ENCODE measurements at regions not wholly inside any gene's neighbourhood (a gene's known extent, or its start where the extent isn't known, plus 50 kb on each side); places are given as distances from the start of the nearest gene placed in this dataset.
"Not testable (repeated sequence)": the region's sequence is repeated elsewhere in the genome, so short reads cannot be mapped to it uniquely, and the experiment has no call there.

DNA sequence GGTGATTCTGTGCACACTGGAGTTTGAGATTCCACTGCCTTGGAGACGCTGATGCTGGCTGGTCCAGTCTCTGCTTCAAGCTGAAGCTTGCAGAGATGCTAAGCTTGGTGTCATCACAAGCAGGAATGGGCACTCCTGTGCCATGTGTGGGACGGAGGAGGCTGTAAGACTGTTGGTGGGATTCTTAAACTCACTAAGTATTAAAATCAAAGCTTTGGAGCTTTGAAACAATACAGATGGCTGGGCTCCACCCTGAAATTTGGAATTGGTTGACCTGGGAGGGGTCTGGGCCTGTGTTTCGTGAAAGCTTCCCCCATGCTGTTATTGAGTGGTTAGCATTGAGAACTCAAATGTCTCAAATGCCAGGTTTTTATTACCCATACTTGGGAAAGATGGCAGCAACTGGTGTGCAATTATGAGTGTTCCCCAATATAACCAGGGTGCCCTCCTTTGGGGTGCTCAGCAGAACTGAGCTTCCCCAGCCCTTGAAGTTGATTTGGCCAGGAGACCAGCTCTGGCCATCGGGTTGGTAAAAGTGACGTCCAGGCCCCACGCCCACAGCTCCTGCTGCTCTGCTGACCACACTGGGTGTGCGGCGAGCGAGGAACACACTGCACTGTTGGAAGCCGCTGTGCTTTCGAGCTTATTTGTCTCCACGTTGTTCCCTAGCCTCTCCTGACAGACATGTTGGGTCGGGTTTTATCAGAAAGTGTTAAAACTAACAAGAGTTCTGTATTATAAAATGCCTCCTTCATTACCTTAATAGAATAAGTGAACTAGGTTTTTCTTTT, 377.7 kb downstream of the GLRX3 start:
- Histone ChIP-seq H3K27me3 (ENCODE audit: insufficient read depth, low read length) (no peaks in the 10 kb centered on the region), H3K9me3 (ENCODE audit: insufficient read depth, low read depth, low read length) (no peaks in the 10 kb centered on the region), H3K4me3 (ENCODE audit: low read length) (no peak overlapping the region), H3K4me1 (ENCODE audit: insufficient read depth, low read length) (no peaks in the 10 kb centered on the region), H3K36me3 (ENCODE audit: insufficient read depth, low read depth, low read length) (no peaks in the 10 kb centered on the region), H3K9ac (ENCODE audit: low read depth, low read length) (no peak overlapping the region), H3K27ac (ENCODE audit: low read length) (no peak overlapping the region)

DNA sequence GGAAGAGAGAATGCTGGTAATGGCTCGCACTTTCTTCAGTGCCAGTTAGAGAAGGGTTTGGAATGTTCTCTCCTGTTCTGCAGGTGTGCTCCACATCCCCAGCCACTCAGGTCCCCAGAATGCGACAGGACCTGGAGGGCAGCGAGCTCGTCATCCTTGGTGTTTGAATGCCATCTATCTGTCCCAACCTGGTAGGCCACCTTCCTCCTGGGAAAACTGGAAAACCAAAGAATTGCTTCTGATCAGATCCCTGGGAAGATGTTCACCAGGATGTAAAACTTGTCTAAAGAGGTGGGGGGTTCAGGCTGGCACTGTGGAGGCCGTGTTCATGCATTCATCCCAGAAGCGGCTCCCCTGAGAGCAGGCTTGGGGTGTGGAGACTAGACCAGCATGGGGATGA, 379.5 kb downstream of the GLRX3 start:
- H3K4me3 ChIP-seq (ENCODE audit: low read length) = no peak overlapping the region
- no peaks in the 10 kb centered on the region for H3K4me1 ChIP-seq (ENCODE audit: insufficient read depth, low read length)
- no peak overlapping the region for H3K9ac ChIP-seq (ENCODE audit: low read depth, low read length)
- no peaks in the 10 kb centered on the region for H3K27me3 ChIP-seq (ENCODE audit: insufficient read depth, low read length)
- no peaks in the 10 kb centered on the region for H3K36me3 ChIP-seq (ENCODE audit: insufficient read depth, low read depth, low read length)
- H3K9me3 ChIP-seq (ENCODE audit: insufficient read depth, low read depth, low read length) = no peaks in the 10 kb centered on the region
- no peak overlapping the region for H3K27ac ChIP-seq (ENCODE audit: low read length)

DNA sequence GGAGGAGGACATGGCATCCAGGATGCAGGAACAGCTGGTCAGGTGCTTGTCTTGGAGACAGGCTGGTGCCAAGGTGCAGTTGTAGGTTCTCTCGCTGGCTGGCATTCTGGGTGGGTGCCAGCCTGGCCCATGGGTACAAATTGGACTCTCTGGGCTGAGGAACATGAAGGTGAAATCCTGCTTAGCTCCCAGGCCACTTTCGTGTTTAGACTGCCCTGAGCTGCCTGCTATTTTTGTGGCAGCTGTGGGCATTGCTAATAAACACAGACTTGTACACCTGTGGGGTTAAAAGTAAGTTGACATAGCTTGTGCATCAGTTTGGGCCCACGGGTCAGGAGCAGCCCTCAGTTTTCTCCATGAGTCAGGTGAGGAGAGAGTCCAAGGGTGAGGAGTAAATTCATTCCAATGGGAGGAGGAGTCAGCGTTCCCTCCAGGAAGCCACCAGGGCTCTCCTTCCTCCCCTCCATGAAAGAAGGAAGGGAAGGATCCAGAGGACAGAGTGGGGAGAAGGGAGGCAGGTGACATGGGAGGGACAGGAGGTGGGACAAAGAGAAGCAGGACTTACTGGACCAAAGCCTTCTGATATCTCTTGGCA, 380.0 kb downstream of the GLRX3 start:
- H3K4me1 ChIP-seq (ENCODE audit: insufficient read depth, low read length) = no peaks in the 10 kb centered on the region
- no peaks in the 10 kb centered on the region for H3K36me3 ChIP-seq (ENCODE audit: insufficient read depth, low read depth, low read length)
- H3K9ac ChIP-seq (ENCODE audit: low read depth, low read length) = no peak overlapping the region
- no peak overlapping the region for H3K4me3 ChIP-seq (ENCODE audit: low read length)
- no peaks in the 10 kb centered on the region for H3K9me3 ChIP-seq (ENCODE audit: insufficient read depth, low read depth, low read length)
- H3K27me3 ChIP-seq (ENCODE audit: insufficient read depth, low read length) = no peaks in the 10 kb centered on the region
- H3K27ac ChIP-seq (ENCODE audit: low read length) = no peak overlapping the region

DNA sequence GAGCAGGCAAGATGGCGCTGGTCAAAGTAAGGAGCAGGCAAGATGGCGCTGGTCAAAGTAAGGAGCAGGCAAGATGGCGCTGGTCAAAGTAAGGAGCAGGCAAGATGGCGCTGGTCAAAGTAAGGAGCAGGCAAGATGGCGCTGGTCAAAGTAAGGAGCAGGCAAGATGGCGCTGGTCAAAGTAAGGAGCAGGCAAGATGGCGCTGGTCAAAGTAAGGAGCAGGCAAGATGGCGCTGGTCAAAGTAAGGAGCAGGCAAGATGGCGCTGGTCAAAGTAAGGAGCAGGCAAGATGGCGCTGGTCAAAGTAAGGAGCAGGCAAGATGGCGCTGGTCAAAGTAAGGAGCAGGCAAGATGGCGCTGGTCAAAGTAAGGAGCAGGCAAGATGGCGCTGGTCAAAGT, 382.7 kb downstream of the GLRX3 start:
- not testable (repeated sequence) for H3K36me3 ChIP-seq (ENCODE audit: insufficient read depth, low read depth, low read length); H3K9ac ChIP-seq (ENCODE audit: low read depth, low read length); H3K9me3 ChIP-seq (ENCODE audit: insufficient read depth, low read depth, low read length); H3K27ac ChIP-seq (ENCODE audit: low read length); H3K4me3 ChIP-seq (ENCODE audit: low read length); H3K27me3 ChIP-seq (ENCODE audit: insufficient read depth, low read length); H3K4me1 ChIP-seq (ENCODE audit: insufficient read depth, low read length)

DNA sequence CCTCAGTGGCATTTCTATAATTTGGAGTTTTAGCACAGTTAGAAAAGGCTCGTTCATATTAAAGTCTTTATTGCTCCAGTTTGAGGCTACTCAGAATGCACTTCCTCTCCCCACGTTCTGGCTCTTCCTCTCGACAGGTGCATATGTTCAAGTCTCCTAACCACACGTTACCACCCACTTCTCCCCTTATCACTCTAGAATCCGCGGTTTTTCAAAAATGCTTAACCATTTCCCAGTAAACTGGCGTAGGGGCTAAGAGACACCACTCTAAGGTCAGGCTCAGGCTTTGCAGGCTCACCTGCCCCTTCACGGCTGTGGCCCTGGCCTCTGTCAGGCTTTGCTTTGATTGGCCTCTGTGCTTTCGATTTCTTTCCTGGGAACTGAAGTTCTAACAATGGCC, 383.6 kb downstream of the GLRX3 start:
- no peaks in the 10 kb centered on the region for H3K4me1 ChIP-seq (ENCODE audit: insufficient read depth, low read length)
- no peak overlapping the region for H3K27ac ChIP-seq (ENCODE audit: low read length)

DNA sequence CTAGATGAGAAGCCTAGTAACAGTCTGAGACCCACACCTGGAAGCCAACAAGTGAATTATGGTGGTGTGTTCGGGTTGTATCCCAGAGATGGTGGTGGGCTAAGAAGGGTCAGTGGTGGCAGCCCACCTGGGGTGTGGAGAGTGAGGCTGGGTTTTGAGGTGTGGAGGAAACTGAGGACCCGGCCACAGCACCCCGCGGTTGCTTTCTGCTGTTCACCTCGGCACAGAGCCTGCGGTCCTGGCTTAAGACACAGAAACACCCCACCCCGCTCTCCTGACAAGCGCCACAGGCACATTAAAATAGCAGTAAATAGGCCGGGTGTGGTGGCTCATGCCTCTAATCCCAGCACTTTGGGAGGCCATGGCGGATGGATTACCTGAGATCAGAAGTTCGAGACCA, 395.1 kb downstream of the GLRX3 start:
- no peaks in the 10 kb centered on the region for H3K9me3 ChIP-seq (ENCODE audit: insufficient read depth, low read depth, low read length)
- no peak overlapping the region for H3K4me3 ChIP-seq (ENCODE audit: low read length)
- H3K27ac ChIP-seq (ENCODE audit: low read length) = no peak overlapping the region
- H3K27me3 ChIP-seq (ENCODE audit: insufficient read depth, low read length) = no peaks in the 10 kb centered on the region
- H3K4me1 ChIP-seq (ENCODE audit: insufficient read depth, low read length) = no peaks in the 10 kb centered on the region
- no peaks in the 10 kb centered on the region for H3K36me3 ChIP-seq (ENCODE audit: insufficient read depth, low read depth, low read length)
- H3K9ac ChIP-seq (ENCODE audit: low read depth, low read length) = no peak overlapping the region

More for the DNA sequence above, 383.6 kb downstream of the GLRX3 start:
- no peak overlapping the region for H3K4me3 ChIP-seq (ENCODE audit: low read length)
- no peaks in the 10 kb centered on the region for H3K36me3 ChIP-seq (ENCODE audit: insufficient read depth, low read depth, low read length)
- no peaks in the 10 kb centered on the region for H3K9me3 ChIP-seq (ENCODE audit: insufficient read depth, low read depth, low read length)
- H3K27me3 ChIP-seq (ENCODE audit: insufficient read depth, low read length) = no peaks in the 10 kb centered on the region
- H3K9ac ChIP-seq (ENCODE audit: low read depth, low read length) = no peak overlapping the region

DNA sequence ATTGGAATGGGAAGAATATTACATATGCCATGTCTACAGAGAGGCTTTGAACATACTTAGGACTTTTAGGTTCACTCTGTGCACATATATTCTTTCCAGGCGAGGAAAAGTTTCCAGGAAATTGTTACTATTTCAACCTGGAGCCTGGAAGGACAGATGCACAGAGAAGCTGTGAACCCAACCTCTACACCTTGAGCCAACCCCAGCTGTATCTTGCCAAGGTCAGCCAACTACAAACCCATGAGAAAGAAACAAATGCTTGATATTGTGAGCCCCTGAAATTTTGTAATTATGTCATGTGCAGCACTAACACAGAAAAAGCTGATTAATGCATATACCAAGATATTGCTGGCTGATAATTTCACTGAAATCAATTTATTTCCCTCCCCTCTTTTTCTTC, 404.9 kb downstream of the GLRX3 start:
- Histone ChIP-seq H3K36me3 (ENCODE audit: insufficient read depth, low read depth, low read length) (no peaks in the 10 kb centered on the region), H3K27me3 (ENCODE audit: insufficient read depth, low read length) (no peaks in the 10 kb centered on the region), H3K4me1 (ENCODE audit: insufficient read depth, low read length) (peaks cover 3% of the 10 kb centered on the region; the same call in 1 of the 2 replicates), H3K4me3 (ENCODE audit: low read length) (no peak overlapping the region), H3K9ac (ENCODE audit: low read depth, low read length) (no peak overlapping the region), H3K27ac (ENCODE audit: low read length) (no peak overlapping the region), H3K9me3 (ENCODE audit: insufficient read depth, low read depth, low read length) (no peaks in the 10 kb centered on the region)

DNA sequence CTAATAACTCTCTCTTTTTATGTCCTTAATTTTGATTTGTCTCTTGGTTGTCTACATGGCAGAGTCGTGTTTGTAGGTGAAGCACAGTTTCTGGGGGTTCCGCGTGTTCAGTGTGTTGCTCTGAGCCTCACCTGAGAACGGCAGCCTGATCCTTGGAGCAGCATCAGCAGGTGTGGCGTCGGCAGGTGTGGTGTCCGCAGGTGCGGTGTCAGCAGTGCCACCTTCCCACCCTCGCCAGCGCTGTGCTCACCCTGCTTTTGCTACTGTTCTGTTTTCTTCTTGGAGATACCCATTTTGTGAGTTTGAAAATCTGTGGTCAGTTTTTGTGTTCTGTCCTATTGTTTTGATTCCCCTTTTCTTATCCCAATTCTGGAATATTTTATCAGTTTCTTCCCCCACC, 406.6 kb downstream of the GLRX3 start:
- peaks cover 3% of the 10 kb centered on the region; the same call in 1 of the 2 replicates for H3K4me1 ChIP-seq (ENCODE audit: insufficient read depth, low read length)
- no peaks in the 10 kb centered on the region for H3K9me3 ChIP-seq (ENCODE audit: insufficient read depth, low read depth, low read length)
- H3K27ac ChIP-seq (ENCODE audit: low read length) = no peak overlapping the region
- no peaks in the 10 kb centered on the region for H3K36me3 ChIP-seq (ENCODE audit: insufficient read depth, low read depth, low read length)
- H3K4me3 ChIP-seq (ENCODE audit: low read length) = no peak overlapping the region
- H3K9ac ChIP-seq (ENCODE audit: low read depth, low read length) = no peak overlapping the region
- no peaks in the 10 kb centered on the region for H3K27me3 ChIP-seq (ENCODE audit: insufficient read depth, low read length)

DNA sequence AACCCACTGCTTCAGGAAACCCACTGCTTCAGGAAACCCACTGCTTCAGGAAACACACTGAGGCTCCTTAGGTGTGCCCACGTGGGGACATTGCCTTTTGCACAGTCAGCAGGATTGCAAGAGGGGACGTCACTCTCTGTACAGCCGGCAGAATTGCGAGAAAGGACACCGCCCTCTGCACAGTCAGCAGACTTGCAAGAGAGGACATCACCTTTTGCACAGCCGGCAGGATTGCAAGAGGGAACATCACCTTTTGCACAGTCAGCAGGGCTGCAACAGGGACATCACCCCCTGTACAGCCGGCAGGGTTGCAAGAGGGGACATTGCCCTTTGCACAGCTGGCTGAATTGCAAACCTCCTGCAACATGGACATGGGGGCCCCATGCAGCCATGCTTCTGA, 407.6 kb downstream of the GLRX3 start:
- H3K4me1 ChIP-seq (ENCODE audit: insufficient read depth, low read length) = peaks cover 3% of the 10 kb centered on the region; the same call in 1 of the 2 replicates
- no peaks in the 10 kb centered on the region for H3K36me3 ChIP-seq (ENCODE audit: insufficient read depth, low read depth, low read length)
- H3K4me3 ChIP-seq (ENCODE audit: low read length) = no peak overlapping the region
- no peaks in the 10 kb centered on the region for H3K9me3 ChIP-seq (ENCODE audit: insufficient read depth, low read depth, low read length)
- H3K27ac ChIP-seq (ENCODE audit: low read length) = no peak overlapping the region
- H3K9ac ChIP-seq (ENCODE audit: low read depth, low read length) = no peak overlapping the region
- H3K27me3 ChIP-seq (ENCODE audit: insufficient read depth, low read length) = no peaks in the 10 kb centered on the region

DNA sequence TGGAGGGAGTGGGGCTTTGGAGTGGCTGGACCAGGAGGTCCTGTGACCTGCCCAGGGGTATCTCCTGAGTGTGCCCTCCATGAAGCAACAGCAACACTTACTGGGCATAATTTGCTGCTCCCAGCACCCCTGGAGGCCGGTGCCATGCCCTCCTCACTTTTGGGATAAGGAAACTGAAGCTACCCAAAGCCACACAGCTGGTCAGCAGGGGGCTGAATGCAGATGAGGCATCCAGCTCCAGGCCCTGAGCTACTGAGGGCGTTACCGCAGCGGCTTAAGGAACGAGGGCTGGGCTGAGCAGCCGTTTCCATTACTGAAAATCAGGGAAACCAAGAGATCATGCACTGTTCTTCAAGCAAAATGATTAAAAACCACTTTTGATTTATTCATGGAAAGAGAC, 408.9 kb downstream of the GLRX3 start:
- peaks cover 3% of the 10 kb centered on the region; the same call in 1 of the 2 replicates for H3K4me1 ChIP-seq (ENCODE audit: insufficient read depth, low read length)
- H3K9ac ChIP-seq (ENCODE audit: low read depth, low read length) = no peak overlapping the region
- H3K4me3 ChIP-seq (ENCODE audit: low read length) = no peak overlapping the region
- no peak overlapping the region for H3K27ac ChIP-seq (ENCODE audit: low read length)
- no peaks in the 10 kb centered on the region for H3K9me3 ChIP-seq (ENCODE audit: insufficient read depth, low read depth, low read length)
- no peaks in the 10 kb centered on the region for H3K27me3 ChIP-seq (ENCODE audit: insufficient read depth, low read length)
- H3K36me3 ChIP-seq (ENCODE audit: insufficient read depth, low read depth, low read length) = no peaks in the 10 kb centered on the region

DNA sequence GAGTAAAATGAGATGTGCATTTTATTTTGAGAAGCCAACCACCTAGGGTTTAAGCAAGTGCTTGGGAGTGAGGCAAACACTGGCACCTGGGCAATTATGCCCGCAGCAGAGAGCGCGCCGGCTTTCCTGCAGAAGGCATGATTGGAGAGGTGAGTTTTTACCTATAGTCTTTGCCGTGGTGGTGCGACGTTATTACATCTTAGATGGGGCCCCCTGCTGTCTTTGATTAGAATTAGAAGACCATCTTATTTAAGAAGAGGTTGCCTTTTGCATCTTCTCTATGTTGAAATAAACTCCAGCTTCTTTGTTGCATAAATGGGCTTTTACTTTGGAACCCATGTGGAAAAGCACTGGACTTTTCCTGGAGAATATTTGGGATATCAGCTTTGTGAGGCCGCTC, 409.5 kb downstream of the GLRX3 start:
- no peaks in the 10 kb centered on the region for H3K36me3 ChIP-seq (ENCODE audit: insufficient read depth, low read depth, low read length)
- no peaks in the 10 kb centered on the region for H3K9me3 ChIP-seq (ENCODE audit: insufficient read depth, low read depth, low read length)
- no peak overlapping the region for H3K27ac ChIP-seq (ENCODE audit: low read length)
- peaks cover 3% of the 10 kb centered on the region; the same call in 1 of the 2 replicates for H3K4me1 ChIP-seq (ENCODE audit: insufficient read depth, low read length)
- H3K27me3 ChIP-seq (ENCODE audit: insufficient read depth, low read length) = no peaks in the 10 kb centered on the region
- H3K4me3 ChIP-seq (ENCODE audit: low read length) = no peak overlapping the region
- H3K9ac ChIP-seq (ENCODE audit: low read depth, low read length) = no peak overlapping the region

DNA sequence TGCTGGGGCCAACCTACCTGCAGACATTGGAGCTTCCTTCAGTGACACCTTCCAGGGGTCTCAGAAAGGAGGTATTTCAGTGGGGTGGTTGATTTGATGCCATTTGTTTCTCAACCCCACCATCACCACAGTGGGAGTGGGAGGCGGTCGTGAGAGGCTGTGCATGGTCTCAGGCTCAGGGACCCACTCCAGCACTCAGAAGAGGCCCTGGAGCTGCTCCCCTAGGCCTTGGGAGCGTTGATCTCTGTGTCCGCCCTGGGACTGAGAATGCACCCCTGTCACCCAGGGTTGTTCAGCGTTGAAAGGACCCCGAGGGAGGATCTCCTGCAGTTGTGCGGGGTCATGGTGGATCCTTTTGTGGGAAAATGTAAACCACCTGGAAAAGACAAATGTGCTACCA, 410.6 kb downstream of the GLRX3 start:
- no peaks in the 10 kb centered on the region for H3K27me3 ChIP-seq (ENCODE audit: insufficient read depth, low read length)
- H3K4me3 ChIP-seq (ENCODE audit: low read length) = no peak overlapping the region
- H3K27ac ChIP-seq (ENCODE audit: low read length) = no peak overlapping the region
- peaks cover 3% of the 10 kb centered on the region; the same call in 1 of the 2 replicates for H3K4me1 ChIP-seq (ENCODE audit: insufficient read depth, low read length)
- no peak overlapping the region for H3K9ac ChIP-seq (ENCODE audit: low read depth, low read length)
- no peaks in the 10 kb centered on the region for H3K9me3 ChIP-seq (ENCODE audit: insufficient read depth, low read depth, low read length)
- H3K36me3 ChIP-seq (ENCODE audit: insufficient read depth, low read depth, low read length) = no peaks in the 10 kb centered on the region
